Prostate gland (tissue), 2 donors: ENCODE measurements at regions not wholly inside any gene's neighbourhood (a gene's known extent, or its start where the extent isn't known, plus 50 kb on each side); places are given as distances from the start of the nearest gene placed in this dataset.

Experiments used
- POLR2A ChIP-seq: fragments of 450-650 bp; IDR thresholded peaks from one replicate; pipeline ENCODE4 v1.6.1; 2016; ENCODE audit warnings: antibody characterized with exemption, mild to moderate bottlenecking
- POLR2AphosphoS5 ChIP-seq: sonication (generic); formaldehyde crosslinking; IDR thresholded peaks from one replicate; pipeline ENCODE4 v1.6.1; 2017; ENCODE audit warnings: antibody characterized with exemption
- TF ChIP-seq, protein P1 (sequence below), 4 experiments: fragments of 200-600 bp in 2 of 4; fragments of 450-650 bp in 2 of 4; sonication (generic) in 2 of 4; IDR thresholded peaks; 1 replicate in 3 of 4; 2 replicates in 1 of 4; pipeline ENCODE4 v1.5.1; 2016 to 2019; ENCODE audit warnings: antibody characterized with exemption in 4 of 4, mild to moderate bottlenecking in 2 of 4, moderate library complexity in 2 of 4

DNA sequence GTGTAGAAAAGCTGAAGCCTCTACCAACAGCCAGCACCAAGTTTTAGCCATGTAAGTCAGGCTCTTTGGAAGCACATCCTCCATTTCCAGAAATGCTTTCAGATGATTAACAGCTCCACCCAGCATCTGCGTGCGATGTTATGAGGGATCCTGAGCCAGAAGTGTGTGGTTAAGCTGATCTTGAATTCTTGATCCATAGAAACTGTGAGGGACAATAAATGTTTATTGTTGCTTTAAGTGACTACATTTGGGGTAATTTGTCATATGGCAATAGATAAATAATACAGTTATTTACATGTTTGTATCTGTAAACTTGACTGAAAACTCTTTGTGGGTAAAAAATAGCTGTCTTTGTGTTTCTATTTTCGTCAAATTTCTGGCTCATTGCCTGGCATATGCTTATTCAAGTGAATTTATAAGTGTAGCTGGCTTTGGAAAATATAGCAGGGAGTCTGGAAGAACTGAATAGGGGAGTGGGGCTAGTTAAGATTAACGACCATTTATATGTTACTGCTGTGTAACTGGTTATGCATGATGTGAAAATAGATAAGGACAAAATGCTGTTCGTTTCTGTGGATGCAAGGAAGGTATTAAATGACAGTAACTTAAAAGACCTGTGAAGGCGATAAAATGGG, 234.1 kb downstream of the LRRC70 start:
- TF ChIP-seq, protein P1, sequence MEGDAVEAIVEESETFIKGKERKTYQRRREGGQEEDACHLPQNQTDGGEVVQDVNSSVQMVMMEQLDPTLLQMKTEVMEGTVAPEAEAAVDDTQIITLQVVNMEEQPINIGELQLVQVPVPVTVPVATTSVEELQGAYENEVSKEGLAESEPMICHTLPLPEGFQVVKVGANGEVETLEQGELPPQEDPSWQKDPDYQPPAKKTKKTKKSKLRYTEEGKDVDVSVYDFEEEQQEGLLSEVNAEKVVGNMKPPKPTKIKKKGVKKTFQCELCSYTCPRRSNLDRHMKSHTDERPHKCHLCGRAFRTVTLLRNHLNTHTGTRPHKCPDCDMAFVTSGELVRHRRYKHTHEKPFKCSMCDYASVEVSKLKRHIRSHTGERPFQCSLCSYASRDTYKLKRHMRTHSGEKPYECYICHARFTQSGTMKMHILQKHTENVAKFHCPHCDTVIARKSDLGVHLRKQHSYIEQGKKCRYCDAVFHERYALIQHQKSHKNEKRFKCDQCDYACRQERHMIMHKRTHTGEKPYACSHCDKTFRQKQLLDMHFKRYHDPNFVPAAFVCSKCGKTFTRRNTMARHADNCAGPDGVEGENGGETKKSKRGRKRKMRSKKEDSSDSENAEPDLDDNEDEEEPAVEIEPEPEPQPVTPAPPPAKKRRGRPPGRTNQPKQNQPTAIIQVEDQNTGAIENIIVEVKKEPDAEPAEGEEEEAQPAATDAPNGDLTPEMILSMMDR (IDR thresholded peaks at IDR 0.05): no peak
- TF ChIP-seq POLR2A (no peak), POLR2AphosphoS5 (no peak)
